NCI-H187 (cell line): ENCODE measurements at regions not wholly inside any gene's neighbourhood (a gene's known extent, or its start where the extent isn't known, plus 50 kb on each side); places are given as distances from the start of the nearest gene placed in this dataset.
"Not testable (repeated sequence)": the region's sequence is repeated elsewhere in the genome, so short reads cannot be mapped to it uniquely, and the experiment has no call there.

Experiments
- DNase-seq, 2 experiments: peaks; one replicate each; lab custom pipeline; 2025; lab: John Stamatoyannopoulos, UW

- no peak for DNase-seq
Measured at GRCh38 chr2:121049131-121049530, 235.9 kb downstream of the TFCP2L1 start.

GRCh38 chr2:121049950-121050585 is 234.9 kb downstream of the TFCP2L1 start:
- no peak for DNase-seq

DNA sequence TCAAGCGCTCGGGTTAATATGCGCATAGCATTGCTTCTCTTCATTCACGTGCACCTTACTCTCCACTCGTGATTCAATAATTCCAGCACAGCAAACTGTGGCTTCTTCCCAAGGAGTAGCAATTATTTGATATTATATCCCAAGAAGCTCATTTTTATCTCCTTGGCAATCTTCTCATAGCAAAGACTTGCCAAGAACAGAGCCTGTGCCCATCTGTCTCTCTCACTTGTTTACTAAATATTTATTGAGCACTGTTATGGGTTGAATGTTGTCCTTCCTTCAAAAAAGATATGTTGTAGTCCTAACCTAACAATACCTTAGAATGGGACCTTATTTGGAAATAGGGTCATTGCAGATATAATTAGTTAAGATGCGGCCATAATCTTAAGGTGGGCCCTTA is 233.7 kb downstream of the TFCP2L1 start:
- no peak for DNase-seq

DNA sequence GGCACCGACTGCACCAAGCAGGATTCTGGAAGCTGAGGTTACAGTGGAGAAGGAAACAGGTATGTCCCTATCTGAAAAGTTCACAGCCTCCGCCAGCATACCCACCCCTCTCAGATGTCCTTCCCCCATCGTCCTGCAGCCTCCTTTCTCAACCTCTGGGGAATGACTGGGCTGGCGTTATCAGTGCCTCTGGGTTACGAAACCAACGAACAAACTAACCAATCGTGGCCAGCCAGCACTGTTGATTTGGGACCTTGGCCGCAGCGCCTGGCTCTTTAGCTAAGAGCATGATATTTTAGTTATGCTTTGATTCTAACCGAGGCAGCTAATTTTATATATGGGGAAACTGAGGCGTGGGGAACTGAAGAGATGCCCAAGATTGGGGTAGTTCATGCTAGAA is 233.0 kb downstream of the TFCP2L1 start:
- DNase-seq = no peak

- DNase-seq = peak; percentile 11 to 21
Measured at GRCh38 chr2:121052521-121052920, 232.5 kb downstream of the TFCP2L1 start.

GRCh38 chr2:121055088-121055487 is 229.9 kb downstream of the TFCP2L1 start:
- no peak for DNase-seq

DNA sequence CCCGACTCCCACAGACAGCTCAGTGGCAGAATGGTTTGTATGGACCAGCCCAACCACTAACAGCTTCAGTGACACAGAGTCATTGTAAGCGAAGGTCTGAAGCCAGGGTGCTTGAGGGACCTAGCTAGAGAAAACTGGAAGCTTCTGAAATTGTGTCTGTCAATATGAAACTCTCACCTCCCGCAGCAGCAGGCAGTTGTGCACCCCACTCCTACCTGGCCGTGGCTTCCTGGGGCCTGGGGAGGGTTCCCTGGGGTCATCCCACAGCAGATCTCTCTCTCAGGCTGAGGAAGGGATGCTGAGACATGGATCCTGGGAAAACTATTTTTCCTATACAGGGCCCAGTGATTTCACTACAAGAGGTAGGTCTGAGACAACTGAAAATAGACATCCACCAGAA is 229.5 kb downstream of the TFCP2L1 start:
- no peak for DNase-seq

- DNase-seq = no peak
Measured at GRCh38 chr2:121058852-121059558, 226.0 kb downstream of the TFCP2L1 start.

GRCh38 chr2:121059651-121060649 is 225.1 kb downstream of the TFCP2L1 start:
- DNase-seq = no peak

GRCh38 chr2:121061633-121062032 is 223.4 kb downstream of the TFCP2L1 start:
- no peak for DNase-seq

DNA sequence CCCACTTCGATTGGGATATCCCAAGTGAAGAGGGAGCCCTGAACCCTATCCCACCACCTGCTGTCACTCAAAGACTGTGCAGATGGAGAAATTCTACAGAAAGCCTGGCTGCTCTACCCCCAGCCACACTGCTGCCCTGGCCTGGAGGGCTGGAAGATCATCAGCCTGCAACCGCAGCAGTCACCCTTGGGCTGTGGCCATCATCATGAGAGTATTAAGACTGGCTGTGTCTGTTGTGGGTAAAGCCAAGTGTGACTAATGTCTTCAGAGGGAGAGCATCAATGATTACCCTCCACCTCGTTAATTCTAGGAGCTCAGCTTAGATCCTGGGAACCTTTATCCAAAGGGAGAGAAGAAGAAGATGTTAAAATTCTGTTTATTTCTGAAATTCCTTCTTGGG is 221.5 kb downstream of the TFCP2L1 start:
- DNase-seq = no peak

DNA sequence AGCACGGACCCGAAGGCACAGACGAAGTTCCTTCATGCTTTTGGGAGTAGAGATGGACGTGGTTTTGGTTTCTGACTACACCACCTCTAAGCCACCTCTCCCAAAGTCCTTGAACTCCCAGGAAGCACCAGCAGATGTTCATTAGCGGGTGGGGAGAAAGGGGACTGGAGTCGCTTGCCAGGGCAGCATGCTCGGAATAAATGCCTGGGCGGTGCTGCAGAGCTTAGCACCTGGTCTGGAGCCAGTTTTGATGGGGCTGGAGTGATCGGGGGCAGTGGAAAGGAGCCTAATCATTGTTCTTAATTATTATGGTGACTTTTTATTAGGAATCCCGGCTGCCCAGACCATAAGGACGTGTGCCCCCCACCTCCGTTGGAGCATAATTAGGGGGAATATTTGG is 220.8 kb downstream of the TFCP2L1 start:
- DNase-seq = no peak

DNA sequence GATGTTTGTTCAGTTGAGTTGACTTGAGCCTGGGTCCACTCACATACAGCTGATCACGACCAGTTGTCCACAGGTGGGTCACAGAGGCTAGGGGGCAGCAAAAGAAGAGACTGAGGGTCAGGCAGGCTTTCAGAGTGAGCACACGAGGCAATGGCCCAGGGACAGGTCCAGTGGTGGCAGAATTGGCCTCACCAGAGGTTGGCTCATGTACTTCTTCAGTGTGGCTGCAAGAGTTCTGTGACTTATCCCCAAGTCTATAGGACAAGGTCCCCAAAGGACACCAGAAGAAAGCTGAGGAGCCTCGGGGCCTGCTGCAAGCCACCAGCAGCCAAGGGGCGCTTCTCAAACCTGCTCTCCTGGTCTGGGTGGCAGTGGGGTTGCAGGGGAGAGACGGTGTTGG is 219.8 kb downstream of the TFCP2L1 start:
- no peak for DNase-seq

GRCh38 chr2:121066526-121066925 is 218.5 kb downstream of the TFCP2L1 start:
- DNase-seq = no peak

DNA sequence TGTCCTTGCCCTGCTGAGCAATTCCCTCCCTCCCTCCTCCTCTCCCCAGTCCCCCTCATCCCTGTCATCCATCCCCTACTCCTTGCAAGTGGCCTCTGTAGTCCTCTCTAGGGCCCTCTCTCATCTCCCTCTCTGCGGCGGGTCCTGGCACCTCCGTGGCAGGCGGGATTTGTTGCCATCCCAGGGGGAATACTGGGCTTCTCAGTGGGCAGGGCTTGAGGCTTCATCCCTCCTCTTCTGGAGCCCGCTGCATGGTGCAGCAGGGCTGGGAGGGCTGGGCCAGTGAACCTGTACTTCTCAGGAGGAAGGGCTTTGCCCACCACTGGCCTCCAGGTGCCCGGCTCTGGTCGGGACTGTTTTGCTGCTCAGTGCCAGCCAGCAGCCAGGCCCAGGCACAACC is 216.2 kb downstream of the TFCP2L1 start:
- DNase-seq = no peak

GRCh38 chr2:121069434-121069969 is 215.5 kb downstream of the TFCP2L1 start:
- DNase-seq = no peak

GRCh38 chr2:121070061-121070460 is 214.9 kb downstream of the TFCP2L1 start:
- DNase-seq = not testable (repeated sequence)

- DNase-seq = no peak
Measured at GRCh38 chr2:121071034-121071504, 213.9 kb downstream of the TFCP2L1 start.

GRCh38 chr2:121072784-121073183 is 212.2 kb downstream of the TFCP2L1 start:
- DNase-seq = no peak

DNA sequence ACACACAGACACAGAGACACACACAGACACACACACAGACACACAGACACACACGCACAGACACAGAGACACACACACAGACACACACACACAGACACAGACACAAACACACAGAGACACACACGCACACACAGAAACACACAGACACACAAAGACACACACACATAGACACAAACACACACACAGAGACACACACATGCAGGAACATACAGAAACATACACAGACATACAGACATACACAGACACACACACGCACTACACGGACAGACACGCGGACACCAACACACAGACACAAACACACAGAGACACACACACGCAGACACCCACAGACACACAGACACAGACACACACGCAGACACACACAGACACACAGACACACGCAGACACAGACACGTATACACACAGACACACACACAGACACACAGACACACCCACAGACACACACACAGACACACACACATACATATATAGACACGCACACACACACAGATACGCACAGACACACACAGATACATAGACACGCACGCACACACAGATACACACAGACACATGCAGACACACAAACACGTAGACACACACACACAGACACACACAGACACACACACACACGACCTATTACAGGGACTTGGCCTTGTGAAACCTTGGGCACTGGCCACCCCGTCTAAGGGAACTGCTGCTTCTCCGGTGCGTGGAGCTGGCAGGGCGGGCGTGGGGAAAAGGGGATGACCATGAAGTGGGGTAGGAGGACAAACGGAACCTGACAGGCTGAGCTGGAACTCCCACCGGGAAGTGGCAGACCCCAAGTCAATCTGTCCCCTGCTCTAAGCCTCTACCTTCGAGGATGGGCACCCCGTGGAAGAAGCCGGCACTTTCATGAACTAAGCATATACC is 211.4 kb downstream of the TFCP2L1 start:
- no peak for DNase-seq

- DNase-seq = no peak
Measured at GRCh38 chr2:121074293-121074932, 210.6 kb downstream of the TFCP2L1 start.
